ENCODE measurements at regions not wholly inside any gene's neighbourhood (a gene's known extent, or its start where the extent isn't known, plus 50 kb on each side); places are given as distances from the start of the nearest gene placed in this dataset.

DNA sequence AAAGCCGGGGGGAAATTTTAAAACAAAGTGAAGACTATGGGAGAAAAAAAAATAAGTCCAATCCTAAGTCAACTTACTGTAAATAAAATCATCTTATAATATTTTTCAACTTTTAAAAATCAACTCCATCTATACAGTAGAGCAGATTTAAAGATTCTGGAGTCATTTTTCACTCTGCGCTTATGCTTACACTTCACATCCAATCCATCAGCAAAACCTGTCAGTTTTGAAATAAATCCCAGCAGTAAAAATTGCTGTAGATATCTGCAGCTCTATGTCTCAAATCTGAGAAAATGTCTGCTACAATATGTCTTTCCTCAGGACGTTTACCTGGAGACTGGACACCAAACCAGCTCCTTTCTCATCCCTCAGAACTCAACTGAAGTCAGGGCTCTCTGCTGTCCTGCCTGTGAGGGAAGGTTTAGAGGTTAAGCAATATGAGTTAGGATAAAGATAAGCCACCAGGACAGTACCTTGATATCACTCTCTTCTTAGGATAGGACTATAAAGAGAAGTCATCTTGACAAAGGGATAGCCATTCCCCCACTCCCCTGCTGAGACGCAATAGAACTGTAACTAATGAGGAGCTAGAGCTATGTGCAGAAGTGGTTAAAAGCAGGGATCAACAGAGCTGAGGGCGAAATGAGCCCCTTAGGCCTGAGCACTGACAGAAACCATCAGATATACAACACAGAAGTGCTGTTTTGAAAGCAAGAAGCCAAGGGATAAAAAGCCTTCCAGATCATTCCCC lies 254.7 kb upstream of the KLHL1 start:
- DNase-seq: no peak

DNA sequence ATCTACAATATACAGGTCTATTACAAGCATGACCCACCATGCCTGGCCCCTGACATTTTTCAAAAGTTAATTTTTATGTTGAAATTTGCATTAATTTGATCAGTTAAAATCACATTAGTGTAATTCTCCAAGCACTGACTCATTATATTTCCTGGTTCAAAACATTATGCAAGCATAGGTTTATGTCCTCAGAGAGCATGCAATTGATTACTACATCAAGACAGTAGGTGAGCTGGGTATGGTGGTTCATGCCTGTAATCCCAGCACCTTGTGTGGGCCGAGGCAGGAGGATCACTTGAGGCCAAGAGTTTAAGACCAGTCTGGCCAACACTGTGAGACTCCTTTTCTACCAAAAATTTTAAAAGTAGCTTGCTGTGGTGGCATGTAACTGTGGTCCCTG lies 248.8 kb upstream of the KLHL1 start:
- no peak for DNase-seq

DNA sequence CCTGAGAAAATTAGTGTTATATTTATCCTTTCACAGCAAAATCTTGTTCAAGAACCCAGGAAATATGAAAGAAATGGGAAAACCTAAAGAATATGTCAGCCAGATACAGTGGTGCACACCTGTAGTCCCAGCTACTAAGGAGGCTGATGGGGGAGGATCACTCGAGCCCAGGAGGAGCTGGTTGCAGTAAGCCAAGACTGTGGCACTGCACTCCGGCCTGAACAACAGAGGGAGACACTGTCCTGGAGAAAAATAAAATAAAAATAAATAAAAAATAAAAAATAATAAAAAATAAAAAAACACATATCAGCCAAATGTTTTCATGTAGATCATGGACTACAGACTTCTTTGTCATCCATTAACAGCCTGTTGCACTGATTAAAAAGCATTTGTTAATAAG lies 244.8 kb upstream of the KLHL1 start:
- DNase-seq: no peak

DNA sequence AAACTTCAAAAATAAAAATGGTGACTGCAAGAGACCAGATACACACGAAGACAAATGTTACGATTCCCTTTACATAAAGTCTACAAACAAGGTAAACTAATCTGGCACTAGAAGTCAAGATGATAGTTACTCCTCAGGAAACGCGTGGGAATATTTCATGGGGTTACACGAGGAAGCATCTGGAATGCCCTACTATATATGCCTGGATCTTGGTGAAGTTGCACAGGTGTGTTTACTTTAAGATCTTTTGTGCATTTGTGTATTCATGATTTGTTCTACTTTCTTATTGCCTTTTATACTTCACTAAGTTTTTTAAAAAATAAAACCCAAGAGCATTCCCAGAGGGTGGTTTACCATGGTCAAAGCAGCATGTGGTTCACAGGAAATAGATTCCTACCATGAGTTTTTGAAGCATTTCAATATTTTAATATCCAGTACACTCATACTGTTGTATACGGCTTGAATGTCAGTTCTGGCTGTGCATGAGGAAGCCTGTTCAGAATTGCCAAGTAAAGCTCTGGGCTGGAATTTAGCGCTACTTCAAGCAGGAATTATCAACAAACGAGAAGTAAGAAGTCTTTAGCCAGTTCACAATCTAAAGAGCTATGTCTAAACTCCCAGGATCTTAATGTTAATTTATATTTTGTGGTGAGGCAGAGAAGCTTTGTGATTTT lies 239.8 kb upstream of the KLHL1 start:
- no peak for DNase-seq

DNA sequence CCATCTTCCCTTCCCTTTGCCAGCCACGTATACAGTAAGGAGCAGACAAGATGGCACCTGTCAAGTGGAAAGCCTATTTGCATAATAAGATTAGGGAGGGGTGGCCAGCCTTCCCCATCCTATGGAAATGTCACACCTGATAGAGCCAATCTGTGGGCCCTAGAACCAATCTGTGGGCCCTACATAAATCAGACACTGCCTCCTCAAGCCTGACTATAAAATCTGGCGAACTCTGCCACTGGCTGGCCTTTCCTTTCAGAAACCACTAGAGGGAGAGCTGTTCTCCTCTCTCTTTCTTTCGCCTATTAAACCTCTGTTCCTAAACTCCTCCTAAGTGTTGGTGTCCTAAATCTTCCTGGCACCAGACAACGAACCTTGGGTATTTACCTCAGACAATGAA lies 231.5 kb upstream of the KLHL1 start:
- DNase-seq: no peak

DNA sequence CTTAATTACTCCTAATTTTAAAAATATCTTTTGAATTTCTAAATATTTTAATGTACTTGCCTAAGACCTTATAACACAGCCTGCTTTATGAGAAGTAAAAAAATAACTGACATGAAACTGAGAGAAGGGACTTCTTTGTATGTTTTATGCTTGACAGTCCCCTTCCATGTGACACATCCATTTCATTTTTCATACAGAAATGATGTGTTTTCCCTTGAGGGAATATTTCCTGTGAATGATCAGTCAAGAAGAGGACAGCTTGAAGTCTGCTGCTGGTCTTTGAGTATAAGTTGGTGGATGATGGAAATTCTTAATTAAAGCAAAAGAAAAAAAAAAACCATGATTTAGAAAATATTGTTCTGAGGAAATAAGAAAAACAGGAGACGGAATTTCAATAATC lies 230.4 kb upstream of the KLHL1 start:
- no peak for DNase-seq

DNA sequence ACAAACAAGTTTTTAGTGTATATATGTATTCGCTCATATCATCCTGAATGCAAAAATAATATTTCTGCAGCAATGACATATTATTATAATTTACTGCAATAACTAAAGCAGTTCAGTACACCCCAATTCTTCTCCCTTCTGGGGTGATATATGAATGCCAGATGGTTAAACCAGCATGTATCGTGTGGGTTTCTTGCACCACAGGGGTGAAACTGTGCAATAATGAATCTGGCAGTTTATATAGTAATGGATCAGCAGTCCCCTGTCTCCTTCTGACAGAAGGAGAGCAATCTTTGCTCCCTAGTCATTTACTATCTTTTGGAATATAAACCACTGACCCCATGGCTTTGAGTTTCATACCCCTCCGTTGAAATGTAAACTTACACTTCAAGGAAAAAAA lies 228.6 kb upstream of the KLHL1 start:
- DNase-seq: no peak

DNA sequence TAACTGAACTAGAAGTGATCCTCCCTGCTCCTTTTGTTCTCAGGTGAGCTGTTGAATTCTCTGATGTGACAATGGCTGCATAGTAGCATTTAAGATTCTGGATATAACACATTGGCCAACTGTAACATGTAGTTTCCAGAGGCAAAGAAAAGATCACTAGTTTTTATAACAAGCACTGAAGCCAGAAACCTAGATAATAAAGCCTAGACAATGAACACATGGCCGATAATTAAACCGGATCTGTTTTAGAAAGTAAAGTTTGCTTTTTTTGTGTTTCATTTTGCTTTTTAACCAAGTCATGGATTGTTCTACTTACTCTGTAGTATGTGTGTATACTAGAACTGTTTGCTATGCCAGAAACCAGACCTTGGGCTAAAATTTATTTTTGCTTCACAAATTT lies 225.5 kb upstream of the KLHL1 start:
- DNase-seq: no peak

DNA sequence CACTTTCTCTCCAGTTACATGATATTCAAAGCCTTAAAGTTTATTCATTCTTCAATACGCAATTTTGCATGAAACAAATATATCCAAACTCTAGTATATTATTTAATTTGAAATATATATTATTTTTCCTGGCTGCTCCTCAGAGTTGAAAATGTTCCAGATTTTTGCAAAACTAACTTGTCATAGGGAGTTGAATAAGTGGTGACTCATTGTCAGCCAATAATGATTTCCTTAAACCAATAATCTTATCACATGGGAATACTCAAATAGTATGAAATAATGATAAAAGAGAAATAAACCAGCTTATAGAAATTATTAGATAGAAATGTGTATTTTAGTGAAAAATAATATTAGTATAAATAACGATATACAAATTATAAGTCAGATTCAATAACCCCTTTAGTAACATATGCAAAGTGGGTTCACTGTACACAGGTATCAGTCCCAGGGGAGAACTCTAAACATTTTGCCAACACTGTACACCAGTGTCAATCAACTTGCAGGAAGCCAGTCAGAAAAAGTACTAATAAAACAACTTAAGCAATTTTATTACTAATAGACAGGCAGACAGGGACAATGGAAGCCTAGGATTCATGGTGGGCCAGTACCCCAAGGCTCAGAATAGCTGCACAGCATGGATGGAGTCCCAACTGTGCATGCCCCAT lies 222.6 kb upstream of the KLHL1 start:
- no peak for DNase-seq

DNA sequence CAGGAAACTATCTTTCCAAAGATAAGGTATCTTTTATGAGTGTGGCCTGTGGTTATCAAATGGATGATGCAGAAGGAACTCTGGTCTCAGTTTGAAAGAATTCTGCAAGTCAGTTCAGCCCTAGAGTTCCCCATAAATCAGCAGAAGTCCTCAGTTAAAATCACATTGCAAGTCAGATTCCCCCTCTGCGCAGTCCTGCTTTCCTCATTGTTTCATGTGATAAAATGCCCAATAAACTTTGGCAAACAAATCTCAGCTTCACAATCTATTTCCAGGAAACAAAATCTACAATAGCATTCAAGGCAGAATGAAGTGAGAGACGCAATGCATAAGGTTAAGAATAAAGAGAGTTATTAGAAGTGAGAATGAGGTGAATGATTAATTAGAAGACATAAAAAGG lies 216.3 kb upstream of the KLHL1 start:
- no peak for DNase-seq

DNA sequence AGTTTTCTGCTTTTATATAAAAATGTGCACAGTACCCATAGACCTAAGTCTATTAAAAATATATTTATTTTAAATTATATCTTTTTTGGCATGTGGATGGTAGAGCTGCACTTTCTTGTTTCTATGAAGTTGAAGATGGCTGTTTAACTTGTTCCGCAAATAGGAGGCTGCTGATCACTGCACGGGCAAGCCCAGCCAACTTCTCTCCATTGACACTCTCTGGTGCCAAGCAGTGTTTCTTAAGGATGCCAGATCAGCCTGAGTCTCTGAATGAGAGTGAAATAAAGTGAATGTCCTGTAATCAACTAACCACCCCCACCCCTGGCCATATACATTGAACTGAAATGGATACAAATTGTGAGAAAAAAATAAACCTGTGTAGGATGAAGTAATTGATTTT lies 202.9 kb upstream of the KLHL1 start:
- DNase-seq: no peak

DNA sequence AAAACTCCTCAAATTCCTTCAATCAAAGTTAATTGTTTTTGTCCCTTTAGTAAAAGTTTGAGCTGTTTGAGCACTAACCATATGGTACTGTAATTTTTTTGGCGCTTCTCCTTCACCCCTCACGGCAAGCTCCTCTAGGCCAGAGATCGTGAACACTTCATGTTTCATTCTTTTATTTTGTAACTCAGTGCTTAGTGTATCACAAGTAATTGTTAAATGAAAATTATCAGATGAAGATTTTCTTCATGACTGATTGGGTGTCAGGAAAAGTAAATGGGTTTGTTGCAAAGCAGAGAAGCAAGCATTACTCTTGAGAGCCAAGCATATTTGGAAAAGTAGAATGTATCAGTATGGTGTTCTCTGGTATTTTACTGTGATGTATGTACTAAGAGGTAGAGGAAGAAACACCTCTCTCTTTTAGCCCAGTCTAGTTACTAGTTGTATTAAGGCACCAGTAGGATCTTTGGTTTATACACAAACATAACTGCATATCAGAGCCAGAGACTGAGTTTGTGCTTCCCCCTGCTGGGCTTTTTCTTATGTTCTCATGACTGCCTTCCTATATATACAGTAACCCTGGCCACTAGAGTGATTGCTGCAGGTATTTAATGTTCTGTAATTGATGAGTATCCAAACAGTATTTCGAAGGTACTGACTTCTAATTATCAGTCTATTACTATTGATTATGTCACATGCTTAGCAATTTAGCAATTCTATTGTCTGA lies 202.3 kb upstream of the KLHL1 start:
- no peak for DNase-seq

DNA sequence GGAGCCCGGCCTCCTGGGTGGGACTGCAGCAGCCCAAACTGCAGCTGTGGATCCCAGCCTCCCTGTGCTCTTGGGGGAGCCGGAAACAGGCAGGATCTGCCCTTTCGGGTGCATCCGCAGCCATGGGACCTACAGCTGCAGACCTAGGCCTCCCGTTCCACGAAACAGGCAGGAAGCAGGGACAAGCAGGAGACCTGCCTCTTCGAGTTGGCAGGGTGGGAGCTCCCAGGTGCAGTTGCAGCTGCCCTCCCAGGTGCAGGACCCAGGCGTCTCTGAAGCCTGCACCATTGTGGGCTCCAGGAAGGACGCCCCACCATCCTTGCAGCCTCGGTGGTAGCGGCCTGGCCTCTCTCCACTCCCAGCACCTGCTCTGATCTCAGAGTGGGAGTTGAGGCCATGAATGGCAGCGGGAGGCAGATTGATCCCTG lies 189.0 kb upstream of the KLHL1 start:
- DNase-seq: no peak

DNA sequence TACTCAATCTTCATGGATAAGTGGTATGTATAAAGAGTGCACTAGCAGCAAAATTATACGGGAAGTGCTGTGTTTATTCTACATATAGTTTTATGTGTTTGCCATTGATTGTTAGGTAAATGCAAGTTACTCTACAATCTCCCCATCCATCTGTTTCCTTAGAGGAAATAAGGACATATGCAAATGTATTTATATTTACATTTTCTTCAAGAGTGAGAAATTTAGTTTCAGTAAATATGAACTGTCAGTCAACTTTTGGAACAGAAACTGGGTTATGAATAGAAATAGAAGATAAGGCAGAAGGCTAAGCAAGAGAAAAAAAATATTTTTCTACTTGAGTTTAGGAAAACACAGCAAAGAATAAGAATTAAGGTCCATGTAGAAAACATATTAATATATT lies 176.1 kb upstream of the KLHL1 start:
- no peak for DNase-seq

DNA sequence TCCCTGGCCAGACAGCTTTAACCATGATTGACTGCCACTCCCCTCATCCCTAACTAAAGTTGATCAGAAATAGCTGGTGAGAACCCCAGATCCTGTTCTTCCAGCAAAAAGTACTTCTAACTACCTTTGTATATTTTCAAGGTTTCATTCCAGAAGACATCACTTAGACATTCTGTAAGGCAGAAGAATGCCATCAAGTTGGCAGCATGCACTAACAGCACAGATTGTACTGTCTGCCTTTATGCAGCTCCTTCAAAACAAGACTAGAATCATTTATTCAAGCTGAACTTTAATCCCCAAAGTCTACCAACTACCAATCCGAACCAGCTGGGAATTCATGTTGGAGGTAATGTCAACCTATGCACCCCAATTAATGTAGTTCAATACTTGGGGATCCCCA lies 167.6 kb upstream of the KLHL1 start:
- DNase-seq: no peak

DNA sequence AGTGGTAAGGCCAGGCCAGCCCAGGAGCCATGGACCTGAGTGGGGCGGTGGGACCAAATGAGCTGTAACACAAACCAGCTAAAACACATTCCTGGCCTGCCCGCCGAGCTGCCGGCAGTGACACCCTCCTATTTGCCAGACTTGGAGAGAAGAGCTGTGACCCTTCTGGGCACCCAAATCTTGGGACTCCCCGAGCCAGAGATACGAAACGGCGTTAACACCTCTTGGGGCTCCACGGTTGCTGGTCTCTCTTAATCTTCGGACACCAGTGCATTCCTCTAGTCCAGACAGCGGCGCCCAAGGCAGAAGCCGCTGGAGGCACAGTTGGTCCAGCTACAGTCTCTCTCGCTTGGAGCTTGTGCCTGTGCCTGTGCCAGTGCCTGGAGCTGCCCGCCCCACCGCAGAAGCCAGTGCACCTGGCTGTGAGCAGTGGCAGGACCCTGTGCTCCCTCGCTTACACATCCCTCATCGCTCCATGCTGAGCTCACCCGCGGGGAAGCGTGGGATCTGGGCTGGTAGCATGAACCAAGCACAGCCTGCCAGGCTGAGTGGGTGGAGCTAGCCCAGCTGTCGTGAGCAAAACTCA lies 147.2 kb upstream of the KLHL1 start:
- no peak for DNase-seq

DNA sequence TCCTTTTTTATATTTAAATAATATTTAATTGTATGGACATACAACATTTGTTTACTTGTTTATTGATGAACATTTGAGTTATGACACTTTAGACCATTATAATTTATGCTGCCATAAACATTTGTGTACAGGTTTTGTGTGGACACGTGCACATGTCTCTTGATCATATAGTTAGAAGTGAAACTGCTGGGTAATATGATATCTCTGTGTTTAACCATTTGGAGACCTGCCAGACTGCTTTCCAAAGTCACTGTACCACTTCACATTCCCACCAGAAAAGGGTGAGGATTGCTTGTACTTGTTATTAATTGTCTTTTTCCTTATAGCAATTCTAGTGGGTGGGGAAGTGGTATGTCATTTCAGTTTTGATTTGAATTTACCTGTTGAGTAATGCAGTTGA lies 145.6 kb upstream of the KLHL1 start:
- no peak for DNase-seq

DNA sequence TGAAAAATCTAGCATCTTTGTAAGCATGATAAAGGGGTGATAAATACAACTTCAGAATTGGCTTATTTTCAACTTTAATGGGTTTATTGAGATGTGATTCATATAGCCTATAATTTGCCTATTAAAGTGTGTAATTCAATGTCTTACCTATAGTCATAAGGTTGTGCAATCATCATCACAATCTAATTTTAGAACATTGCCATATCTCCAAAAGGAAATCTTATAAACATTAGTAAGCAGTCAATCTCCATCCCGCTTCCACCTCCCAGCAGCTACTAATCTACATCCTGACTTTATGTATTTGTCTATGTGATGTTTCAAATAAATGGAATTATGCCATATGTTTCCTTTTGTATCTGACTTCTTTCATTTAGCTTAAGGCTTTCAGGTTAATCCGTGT lies 145.2 kb upstream of the KLHL1 start:
- DNase-seq: no peak

DNA sequence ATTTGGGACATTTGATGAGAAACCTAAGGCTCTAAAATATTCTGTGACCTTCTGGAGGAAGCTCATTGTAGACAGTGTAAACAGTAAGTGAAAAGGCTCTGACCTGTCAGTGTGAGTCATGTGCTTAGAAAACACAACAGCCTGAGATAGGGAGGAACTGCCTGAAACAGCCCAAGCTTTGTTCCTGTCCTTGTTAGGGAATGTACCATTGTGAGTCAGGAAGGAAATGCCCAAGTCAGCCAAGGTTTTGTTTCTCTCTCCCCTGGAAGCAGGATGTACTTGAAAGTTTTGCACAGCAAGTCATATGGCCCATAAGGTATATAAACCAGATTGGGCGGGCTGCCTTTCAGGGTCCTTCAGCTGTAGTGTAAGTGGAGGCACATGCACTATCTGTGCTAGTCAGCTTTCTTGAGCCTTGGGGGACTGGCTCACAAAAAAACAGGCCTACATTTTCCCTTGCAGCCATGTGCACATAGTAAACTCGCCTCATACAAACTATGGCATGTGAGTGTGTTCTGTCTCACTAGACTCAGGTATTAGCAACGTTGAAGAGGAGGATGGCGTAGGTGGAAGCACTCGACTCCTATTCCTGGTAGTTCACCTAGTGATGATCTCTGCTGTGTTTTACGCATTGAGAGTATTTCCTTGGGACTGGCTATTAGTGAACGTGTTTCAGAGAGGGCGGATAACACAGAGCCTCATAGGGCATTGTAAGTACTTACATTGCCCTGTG lies 141.2 kb upstream of the KLHL1 start:
- DNase-seq: no peak

DNA sequence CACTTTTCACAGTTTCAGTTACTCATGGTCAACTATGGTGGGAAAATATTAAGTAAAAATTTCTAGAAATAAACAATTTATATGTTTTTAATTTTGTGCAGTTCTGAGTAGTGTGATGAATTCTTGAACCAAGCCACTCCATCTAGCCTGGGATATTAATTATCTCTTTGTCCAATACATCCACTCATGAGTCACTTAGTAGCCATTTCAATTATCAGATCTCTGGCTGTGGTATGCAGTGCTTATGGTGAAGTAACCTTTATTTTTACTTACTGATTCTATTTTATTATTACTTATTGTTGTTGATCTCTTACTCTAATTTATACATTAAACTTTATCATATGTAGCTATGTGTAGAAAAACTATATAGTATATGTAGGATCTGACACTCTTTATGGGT lies 128.9 kb upstream of the KLHL1 start:
- DNase-seq: no peak

DNA sequence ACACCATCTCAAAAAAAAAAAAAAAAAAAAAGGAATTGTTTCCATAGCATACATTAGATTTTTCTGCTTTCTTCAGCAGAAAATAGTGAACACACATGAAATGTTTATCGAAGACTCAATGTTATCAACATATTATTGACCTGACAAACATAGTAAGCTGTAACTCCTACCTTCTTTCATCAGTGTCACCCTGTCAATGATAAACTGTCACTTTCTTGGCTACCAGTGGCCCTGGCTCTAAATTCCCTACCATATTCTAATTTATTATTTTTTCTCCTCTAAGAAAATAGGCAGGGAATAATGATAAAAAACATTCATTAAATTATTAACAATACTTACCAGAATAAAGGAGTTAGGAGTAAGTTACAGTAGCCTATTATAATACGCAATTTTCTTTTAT lies 127.3 kb upstream of the KLHL1 start:
- no peak for DNase-seq

DNA sequence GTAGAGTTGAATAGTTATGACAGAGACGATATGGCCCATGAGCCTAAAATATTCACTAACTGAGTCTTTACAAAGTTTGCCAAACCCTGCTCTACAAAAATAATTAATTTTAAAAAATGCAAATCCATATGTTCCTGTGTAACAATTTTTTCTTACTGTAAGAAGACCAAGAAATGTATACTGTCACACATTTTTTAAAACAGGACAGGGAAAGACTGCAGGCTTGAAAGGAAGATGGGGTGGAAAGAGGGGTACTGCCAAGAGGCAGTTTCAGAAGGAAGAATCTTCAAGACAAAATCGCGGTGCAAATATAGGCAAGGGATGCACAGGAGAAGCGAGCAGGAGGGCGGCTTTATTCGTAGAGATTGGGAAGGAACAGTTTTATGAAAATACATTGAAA lies 115.7 kb upstream of the KLHL1 start:
- DNase-seq: no peak

DNA sequence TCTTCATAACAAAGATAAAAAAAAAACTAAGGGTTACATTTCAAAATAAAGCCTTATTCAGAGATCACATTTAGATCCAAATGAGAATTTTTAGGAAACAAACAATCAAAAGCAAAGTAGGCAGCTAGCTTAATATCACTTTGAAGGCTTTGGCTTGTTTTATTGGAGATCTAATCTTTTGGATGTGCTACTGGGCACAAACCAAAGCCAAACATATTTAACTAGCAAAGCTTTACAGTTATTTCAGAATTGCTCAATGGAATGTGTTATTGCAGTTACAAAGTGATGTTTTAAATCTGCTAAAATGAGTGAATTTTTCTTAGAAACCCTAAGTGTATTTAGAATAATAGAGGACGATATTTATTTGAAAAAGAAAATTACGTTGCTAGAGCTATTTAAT lies 114.7 kb upstream of the KLHL1 start:
- no peak for DNase-seq

Measured in activated naive CD4-positive, alpha-beta T cell (primary cell).